Fibroblast of lung (primary cell): ENCODE measurements at regions not wholly inside any gene's neighbourhood (a gene's known extent, or its start where the extent isn't known, plus 50 kb on each side); places are given as distances from the start of the nearest gene placed in this dataset.

Experiments used
- DNase-seq, 2 donors: peaks; one replicate each; pipeline versions ENCODE4 v3.0.0 to v3.0.0-alpha.2; 2010; ENCODE audit warnings: low read depth in 2 of 2
- H2AFZ ChIP-seq: 2 replicates; pipeline ENCODE4 v1.5.1; 2012; ENCODE audit warnings: low read length, control low read depth, inconsistent platforms
- H3K27ac ChIP-seq: 2 replicates; pipeline ENCODE4 v1.5.1; 2011; ENCODE audit warnings: low read length, control low read depth; ENCODE audit not compliant: insufficient read depth
- H3K27me3 ChIP-seq: 2 replicates; pipeline ENCODE4 v1.5.1; 2011; ENCODE audit warnings: mild to moderate bottlenecking, low read length; ENCODE audit not compliant: control insufficient read depth, insufficient read depth
- H3K36me3 ChIP-seq: 2 replicates; pipeline ENCODE4 v1.5.1; 2011; ENCODE audit warnings: low read length; ENCODE audit not compliant: control insufficient read depth, insufficient read depth
- H3K4me1 ChIP-seq: 2 replicates; pipeline ENCODE4 v1.5.1; 2011; ENCODE audit warnings: low read length; ENCODE audit not compliant: control insufficient read depth, insufficient read depth; ENCODE audit errors: extremely low read depth
- H3K4me2 ChIP-seq: 2 replicates; pipeline ENCODE4 v1.5.1; 2011; ENCODE audit warnings: low read length, control low read depth; ENCODE audit not compliant: insufficient read depth; ENCODE audit errors: extremely low read depth
- H3K4me3 ChIP-seq, 4 experiments: fragments of 200-600 bp in 1 of 4; sonication (generic) in 1 of 4; replicated peaks in 1 of 4; 2 replicates each; pipeline ENCODE4 v1.5.1; 2011 to 2016; ENCODE audit warnings: low read length in 4 of 4, low read depth in 3 of 4, mild to moderate bottlenecking in 3 of 4, control low read depth in 2 of 4, inconsistent platforms in 1 of 4, mixed read lengths in 1 of 4; ENCODE audit not compliant: insufficient read depth in 1 of 4; ENCODE audit errors: control extremely low read depth in 1 of 4
- H3K79me2 ChIP-seq: 2 replicates; pipeline ENCODE4 v1.5.1; 2012; ENCODE audit warnings: mild to moderate bottlenecking, low read length, inconsistent platforms; ENCODE audit not compliant: control insufficient read depth, insufficient read depth
- H3K9ac ChIP-seq: 2 replicates; pipeline ENCODE4 v1.5.1; 2011; ENCODE audit warnings: mild to moderate bottlenecking, low read length, control low read depth; ENCODE audit not compliant: insufficient read depth
- H3K9me3 ChIP-seq: 2 replicates; pipeline ENCODE4 v1.5.1; 2012; ENCODE audit warnings: low read depth, low read length; ENCODE audit not compliant: control insufficient read depth, insufficient read depth
- H4K20me1 ChIP-seq: 2 replicates; pipeline ENCODE4 v1.5.1; 2011; ENCODE audit warnings: low read length; ENCODE audit not compliant: control insufficient read depth, insufficient read depth; ENCODE audit errors: extremely low read depth
- EZH2 ChIP-seq: IDR thresholded peaks from 2 replicates; pipeline ENCODE4 v1.5.1; 2012; ENCODE audit warnings: low read length, control low read depth, mild to moderate bottlenecking; ENCODE audit errors: missing control alignments
- TF ChIP-seq, protein P1 (sequence below), 2 donors: IDR thresholded peaks in 1 of 2; conservative IDR thresholded peaks in 1 of 2; 1 replicate in 1 of 2; 2 replicates in 1 of 2; pipeline ENCODE4 v1.5.1; 2011 to 2012; ENCODE audit warnings: low read length in 2 of 2, control low read depth in 1 of 2, inconsistent platforms in 1 of 2, low read depth in 1 of 2, mild to moderate bottlenecking in 1 of 2

DNA sequence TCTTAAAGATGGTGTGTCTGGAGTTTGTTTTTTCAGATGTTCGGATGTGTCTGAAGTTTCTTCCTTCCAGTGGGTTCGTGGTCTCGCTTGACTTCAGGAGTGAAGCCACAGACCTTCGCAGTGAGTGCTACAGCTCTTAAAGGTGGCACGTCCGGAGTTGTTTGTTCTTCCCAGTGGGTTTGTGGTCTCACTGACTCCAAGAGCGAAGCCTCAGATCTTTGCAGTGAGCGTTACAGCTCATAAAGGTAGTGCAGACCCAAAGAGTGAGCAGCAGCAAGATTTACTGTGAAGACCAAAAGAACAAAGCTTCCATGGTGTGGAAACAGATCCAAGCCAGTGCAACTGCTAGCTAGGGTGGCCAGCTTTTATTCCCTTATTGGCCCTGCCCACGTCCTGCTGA is 1430.4 kb upstream of the B3GALT2 start:
- H2AFZ ChIP-seq = no peak overlapping the region
- H3K9ac ChIP-seq = no peak overlapping the region
- H3K4me2 ChIP-seq = no peak overlapping the region
- no peak overlapping the region for H3K27ac ChIP-seq
- no peaks in the 10 kb centered on the region for H3K79me2 ChIP-seq
- H3K9me3 ChIP-seq = no peaks in the 10 kb centered on the region
- no peaks in the 10 kb centered on the region for H3K27me3 ChIP-seq
- H3K36me3 ChIP-seq = no peaks in the 10 kb centered on the region
- no peak for TF ChIP-seq EZH2
- TF ChIP-seq, protein P1, sequence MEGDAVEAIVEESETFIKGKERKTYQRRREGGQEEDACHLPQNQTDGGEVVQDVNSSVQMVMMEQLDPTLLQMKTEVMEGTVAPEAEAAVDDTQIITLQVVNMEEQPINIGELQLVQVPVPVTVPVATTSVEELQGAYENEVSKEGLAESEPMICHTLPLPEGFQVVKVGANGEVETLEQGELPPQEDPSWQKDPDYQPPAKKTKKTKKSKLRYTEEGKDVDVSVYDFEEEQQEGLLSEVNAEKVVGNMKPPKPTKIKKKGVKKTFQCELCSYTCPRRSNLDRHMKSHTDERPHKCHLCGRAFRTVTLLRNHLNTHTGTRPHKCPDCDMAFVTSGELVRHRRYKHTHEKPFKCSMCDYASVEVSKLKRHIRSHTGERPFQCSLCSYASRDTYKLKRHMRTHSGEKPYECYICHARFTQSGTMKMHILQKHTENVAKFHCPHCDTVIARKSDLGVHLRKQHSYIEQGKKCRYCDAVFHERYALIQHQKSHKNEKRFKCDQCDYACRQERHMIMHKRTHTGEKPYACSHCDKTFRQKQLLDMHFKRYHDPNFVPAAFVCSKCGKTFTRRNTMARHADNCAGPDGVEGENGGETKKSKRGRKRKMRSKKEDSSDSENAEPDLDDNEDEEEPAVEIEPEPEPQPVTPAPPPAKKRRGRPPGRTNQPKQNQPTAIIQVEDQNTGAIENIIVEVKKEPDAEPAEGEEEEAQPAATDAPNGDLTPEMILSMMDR (conservative IDR thresholded peaks at IDR 0.05 in 1 of 2, IDR thresholded peaks at IDR 0.05 in 1 of 2; ENCODE audit: low read depth in 1 of 2, low read length in 2 of 2) = no peak
- no peak for DNase-seq
- H3K4me3 ChIP-seq = no peak overlapping the region
- H3K4me1 ChIP-seq = no peaks in the 10 kb centered on the region
- no peaks in the 10 kb centered on the region for H4K20me1 ChIP-seq

DNA sequence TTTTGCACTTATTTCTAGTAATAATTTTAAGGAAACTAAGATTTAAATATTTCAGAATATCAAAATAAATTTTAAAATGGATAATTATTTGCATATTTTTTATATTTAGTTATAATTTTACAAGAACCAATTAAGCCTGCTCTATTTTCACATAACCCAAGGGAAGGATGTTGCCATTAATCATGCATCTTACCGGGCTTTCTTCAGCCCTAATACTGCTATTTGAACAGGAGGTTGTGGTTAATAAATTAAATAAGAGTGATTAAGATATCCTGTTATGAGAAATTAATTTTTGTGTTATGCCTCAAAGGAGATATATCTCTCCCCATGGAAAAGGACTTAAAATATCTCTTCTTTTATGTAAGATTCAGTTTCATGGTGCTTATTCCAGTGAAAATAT is 1415.8 kb upstream of the B3GALT2 start:
- Histone ChIP-seq H3K27me3 (no peaks in the 10 kb centered on the region), H3K36me3 (no peaks in the 10 kb centered on the region), H3K4me2 (no peak overlapping the region), H2AFZ (no peak overlapping the region), H3K4me3 (no peak overlapping the region), H4K20me1 (no peaks in the 10 kb centered on the region), H3K9me3 (no peaks in the 10 kb centered on the region), H3K79me2 (no peaks in the 10 kb centered on the region), H3K27ac (no peak overlapping the region), H3K9ac (no peak overlapping the region), H3K4me1 (no peaks in the 10 kb centered on the region)
- no peak for TF ChIP-seq EZH2
- TF ChIP-seq, protein P1 (conservative IDR thresholded peaks at IDR 0.05 in 1 of 2, IDR thresholded peaks at IDR 0.05 in 1 of 2; ENCODE audit: low read depth in 1 of 2, low read length in 2 of 2) = no peak
- DNase-seq = no peak

DNA sequence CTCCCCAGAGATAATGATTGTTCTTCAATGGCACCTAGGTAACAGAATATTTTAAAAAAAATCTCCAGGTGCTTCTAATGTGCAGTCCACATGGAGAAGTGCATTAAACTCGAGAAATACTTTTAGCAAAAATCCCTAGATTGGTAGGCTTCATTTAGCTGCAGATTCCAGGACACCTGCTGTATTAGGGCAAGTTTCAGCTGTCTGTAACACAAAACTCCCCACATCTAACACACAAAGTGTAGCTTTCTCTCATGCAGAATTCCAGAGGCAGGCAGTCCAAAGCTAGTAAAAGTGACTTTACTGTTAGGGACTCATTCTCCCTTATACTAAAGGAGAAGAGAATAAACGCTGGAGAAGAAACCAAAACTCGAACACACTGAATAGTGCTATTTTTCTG is 1414.3 kb upstream of the B3GALT2 start:
- Histone ChIP-seq H3K4me3 (no peak overlapping the region), H2AFZ (no peak overlapping the region), H3K9me3 (no peaks in the 10 kb centered on the region), H4K20me1 (no peaks in the 10 kb centered on the region), H3K4me2 (no peak overlapping the region), H3K79me2 (no peaks in the 10 kb centered on the region), H3K27me3 (no peaks in the 10 kb centered on the region), H3K27ac (no peak overlapping the region), H3K36me3 (no peaks in the 10 kb centered on the region), H3K4me1 (no peaks in the 10 kb centered on the region), H3K9ac (no peak overlapping the region)
- TF ChIP-seq, protein P1 (conservative IDR thresholded peaks at IDR 0.05 in 1 of 2, IDR thresholded peaks at IDR 0.05 in 1 of 2; ENCODE audit: low read depth in 1 of 2, low read length in 2 of 2) = no peak
- no peak for TF ChIP-seq EZH2
- no peak for DNase-seq
